T-cell (primary cell): ENCODE measurements at regions not wholly inside any gene's neighbourhood (a gene's known extent, or its start where the extent isn't known, plus 50 kb on each side); places are given as distances from the start of the nearest gene placed in this dataset.

Experiments used
- ATAC-seq, 4 experiments: fragments of 200-7000 bp in 3 of 4; fragments of 150-1000 bp in 1 of 4; cut with Tn5 transposase; replicated peaks in 1 of 4; 1 replicate in 3 of 4; 2 replicates in 1 of 4; pipeline ENCODE4 v1.10.0; 2021; ENCODE audit warnings: moderate library complexity in 3 of 4, mild to moderate bottlenecking in 2 of 4, moderate number of reproducible peaks in 1 of 4
- CTCF ChIA-PET, 2 donors: fragments of 300-600 bp; sonication (Branson Sonifier 250); formaldehyde crosslinking; loops; one replicate each; lab custom pipeline; 2022; ENCODE audit warnings: antibody characterized with exemption in 2 of 2; lab: Charles Lee
- POLR2A ChIA-PET, 2 donors: fragments of 300-600 bp; sonication (Branson Sonifier 250); formaldehyde crosslinking; loops; one replicate each; lab custom pipeline; 2022; ENCODE audit warnings: antibody characterized with exemption in 2 of 2; lab: Charles Lee
- DNase-seq, 35 experiments: peaks; one replicate each; pipeline versions ENCODE4 v3.0.0 to v3.0.0-alpha.2; 2013 to 2023
- H3K27ac ChIP-seq: one replicate; pipeline ENCODE4 v1.5.1; 2013; ENCODE audit warnings: low read length
- H3K27me3 ChIP-seq, 2 experiments: replicated peaks in 1 of 2; 1 replicate in 1 of 2; 2 replicates in 1 of 2; pipeline versions ENCODE4 v1.6.1 to v1.7.0; 2013; ENCODE audit warnings: low read length in 1 of 2, mixed read lengths in 1 of 2; ENCODE audit not compliant: control insufficient read depth in 2 of 2, insufficient read depth in 2 of 2; ENCODE audit errors: extremely low read depth in 1 of 2
- H3K36me3 ChIP-seq, 2 donors: 1 replicate in 1 of 2; 2 replicates in 1 of 2; pipeline versions ENCODE4 v1.6.1 to v1.7.0; 2013; ENCODE audit warnings: low read length in 1 of 2; ENCODE audit not compliant: control insufficient read depth in 2 of 2, insufficient read depth in 1 of 2; ENCODE audit errors: extremely low read depth in 1 of 2
- H3K4me1 ChIP-seq, 2 experiments: 1 replicate in 1 of 2; 2 replicates in 1 of 2; pipeline versions ENCODE4 v1.6.1 to v1.7.0; 2013; ENCODE audit warnings: low read length in 2 of 2, mixed read lengths in 1 of 2; ENCODE audit not compliant: insufficient read depth in 2 of 2, control insufficient read depth in 1 of 2; ENCODE audit errors: extremely low read depth in 1 of 2
- H3K4me3 ChIP-seq, 2 donors: 1 replicate in 1 of 2; 2 replicates in 1 of 2; pipeline versions ENCODE4 v1.5.1 to v1.7.0; 2013; ENCODE audit warnings: mild to moderate bottlenecking in 2 of 2, low read length in 1 of 2, moderate library complexity in 1 of 2; ENCODE audit not compliant: control insufficient read depth in 1 of 2; ENCODE audit errors: extremely low read depth in 1 of 2
- H3K9me3 ChIP-seq: 2 replicates; pipeline ENCODE4 v1.7.0; 2013
- H3K27ac Mint-ChIP-seq, 2 donors: one replicate each; pipeline ENCODE4 v1.8.0; 2020 to 2021; ENCODE audit warnings: mild to moderate bottlenecking in 2 of 2, mixed read lengths in 2 of 2
- H3K27me3 Mint-ChIP-seq, 2 donors: one replicate each; pipeline ENCODE4 v1.8.0; 2021 to 2022; ENCODE audit warnings: mixed read lengths in 2 of 2
- H3K36me3 Mint-ChIP-seq: one replicate; pipeline ENCODE4 v1.8.0; 2021; ENCODE audit warnings: mixed read lengths
- H3K4me1 Mint-ChIP-seq, 3 donors: one replicate each; pipeline ENCODE4 v1.8.0; 2020 to 2022; ENCODE audit warnings: mixed read lengths in 3 of 3, mild to moderate bottlenecking in 1 of 3
- H3K4me3 Mint-ChIP-seq, 3 donors: one replicate each; pipeline ENCODE4 v1.8.0; 2020 to 2022; ENCODE audit warnings: mild to moderate bottlenecking in 3 of 3, mixed read lengths in 3 of 3, moderate library complexity in 3 of 3
- H3K9me3 Mint-ChIP-seq, 3 donors: one replicate each; pipeline ENCODE4 v1.8.0; 2020 to 2022; ENCODE audit warnings: mixed read lengths in 3 of 3
- WGBS: methylation state at CpG from one replicate; pipeline ENCODE4 v1.1.5; 2013; ENCODE audit warnings: missing lambda C conversion rate; ENCODE audit not compliant: insufficient coverage; 5-methylcytosine and 5-hydroxymethylcytosine counted together

DNA sequence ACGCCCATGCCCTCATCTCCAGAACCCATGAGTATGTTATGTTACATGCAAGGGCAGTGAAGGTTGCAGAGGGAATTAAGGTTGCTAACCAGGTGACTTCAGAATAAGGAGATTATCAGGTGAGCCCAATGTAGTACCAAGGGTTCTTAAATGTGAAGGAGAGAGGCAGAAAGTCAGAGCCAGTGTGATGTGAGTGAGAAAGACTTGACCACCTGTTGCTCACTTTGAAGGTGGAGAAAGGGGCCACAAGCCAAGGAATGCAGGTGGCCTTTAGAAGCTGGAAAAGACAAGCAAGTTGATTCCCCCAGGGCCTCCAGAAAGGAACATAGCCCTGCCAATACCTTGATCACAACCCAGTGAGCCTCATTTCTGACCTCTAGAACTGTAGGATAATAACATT is 84.7 kb upstream of the CLDN14 start:
- Mint-ChIP-seq H3K27ac (no peak overlapping the region), H3K4me1 (no peaks in the 10 kb centered on the region), H3K27me3 (peaks cover 24 to 33% of the 10 kb centered on the region in 2 donors), H3K4me3 (no peak overlapping the region), H3K36me3 (no peaks in the 10 kb centered on the region), H3K9me3 (no peaks in the 10 kb centered on the region)
- no peak overlapping the region for H3K27ac ChIP-seq
- no peak for ATAC-seq
- no peak overlapping the region for H3K4me3 ChIP-seq
- H3K36me3 ChIP-seq = no peaks in the 10 kb centered on the region
- no peaks in the 10 kb centered on the region for H3K4me1 ChIP-seq
- H3K9me3 ChIP-seq = no peaks in the 10 kb centered on the region
- ChIA-PET CTCF (no interaction called here), POLR2A (no interaction called here)
- WGBS = no CpG with 5 or more reads among the region's 1 CpG
- peaks cover 0 to 19% of the 10 kb centered on the region in 2 experiments for H3K27me3 ChIP-seq
- no peak for DNase-seq

DNA sequence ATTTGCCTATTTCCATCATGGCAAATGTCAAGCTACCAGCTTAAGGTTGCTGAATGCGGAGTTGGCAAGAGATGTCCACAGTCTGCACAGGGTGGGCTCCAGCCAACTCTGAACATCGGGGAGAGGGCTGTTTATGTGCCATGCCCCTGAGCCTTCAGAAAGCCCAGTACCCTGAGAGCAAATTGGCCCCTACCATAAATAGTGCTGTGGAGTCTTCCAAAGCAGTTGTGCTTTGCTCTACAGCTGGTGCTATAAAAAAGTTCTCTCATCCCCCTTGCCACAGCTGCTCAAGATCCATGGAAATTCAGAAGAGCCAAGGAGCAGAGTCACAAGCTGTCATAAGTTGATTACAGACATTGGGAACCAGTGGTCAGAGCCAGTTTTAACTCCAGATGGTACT is 85.6 kb upstream of the CLDN14 start:
- WGBS = 80% methylated on average over 1 of the region's 2 CpGs
- Histone ChIP-seq H3K36me3 (no peaks in the 10 kb centered on the region), H3K4me1 (no peaks in the 10 kb centered on the region), H3K4me3 (no peak overlapping the region), H3K9me3 (no peaks in the 10 kb centered on the region), H3K27ac (no peak overlapping the region), H3K27me3 (peaks cover 0 to 19% of the 10 kb centered on the region in 2 experiments)
- Mint-ChIP-seq H3K9me3 (no peaks in the 10 kb centered on the region), H3K27ac (no peak overlapping the region), H3K4me3 (no peak overlapping the region), H3K27me3 (peaks cover 32 to 39% of the 10 kb centered on the region in 2 donors), H3K4me1 (no peaks in the 10 kb centered on the region), H3K36me3 (no peaks in the 10 kb centered on the region)
- DNase-seq = no peak
- POLR2A ChIA-PET = no interaction called here
- CTCF ChIA-PET = no interaction called here
- no peak for ATAC-seq

DNA sequence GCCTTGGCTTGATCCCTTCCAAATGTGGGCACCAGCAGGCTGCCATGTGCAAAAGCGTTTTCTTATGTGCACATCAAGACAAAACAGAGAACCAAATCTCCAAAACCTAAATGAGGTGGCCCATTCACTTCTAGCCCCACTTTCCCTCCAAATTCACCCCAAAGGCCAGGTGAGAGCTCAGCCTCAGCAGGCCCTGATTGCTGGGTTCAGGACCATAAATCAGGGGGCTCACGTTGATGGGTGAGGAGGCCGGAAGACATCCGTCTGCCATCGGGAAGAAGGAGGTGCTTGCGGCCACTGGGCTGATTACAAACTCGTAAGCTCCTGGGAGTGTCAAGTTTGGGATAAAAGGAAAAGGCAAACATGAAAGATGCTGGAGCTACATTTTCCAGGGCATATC is 86.7 kb upstream of the CLDN14 start:
- WGBS = 91% methylated on average over 5 of the region's 7 CpGs
- ChIA-PET POLR2A (no interaction called here), CTCF (no interaction called here)
- no peaks in the 10 kb centered on the region for H3K36me3 ChIP-seq
- H3K27me3 Mint-ChIP-seq = peaks cover 28 to 36% of the 10 kb centered on the region in 2 donors
- H3K4me3 ChIP-seq = no peak overlapping the region
- H3K9me3 Mint-ChIP-seq = no peaks in the 10 kb centered on the region
- H3K4me1 ChIP-seq = no peaks in the 10 kb centered on the region
- peaks cover 0 to 15% of the 10 kb centered on the region in 2 experiments for H3K27me3 ChIP-seq
- H3K27ac Mint-ChIP-seq = no peak overlapping the region
- DNase-seq (no peak), ATAC-seq (no peak)
- H3K9me3 ChIP-seq = no peaks in the 10 kb centered on the region
- H3K36me3 Mint-ChIP-seq = no peaks in the 10 kb centered on the region
- H3K27ac ChIP-seq = no peak overlapping the region
- no peak overlapping the region for H3K4me3 Mint-ChIP-seq
- no peaks in the 10 kb centered on the region for H3K4me1 Mint-ChIP-seq

DNA sequence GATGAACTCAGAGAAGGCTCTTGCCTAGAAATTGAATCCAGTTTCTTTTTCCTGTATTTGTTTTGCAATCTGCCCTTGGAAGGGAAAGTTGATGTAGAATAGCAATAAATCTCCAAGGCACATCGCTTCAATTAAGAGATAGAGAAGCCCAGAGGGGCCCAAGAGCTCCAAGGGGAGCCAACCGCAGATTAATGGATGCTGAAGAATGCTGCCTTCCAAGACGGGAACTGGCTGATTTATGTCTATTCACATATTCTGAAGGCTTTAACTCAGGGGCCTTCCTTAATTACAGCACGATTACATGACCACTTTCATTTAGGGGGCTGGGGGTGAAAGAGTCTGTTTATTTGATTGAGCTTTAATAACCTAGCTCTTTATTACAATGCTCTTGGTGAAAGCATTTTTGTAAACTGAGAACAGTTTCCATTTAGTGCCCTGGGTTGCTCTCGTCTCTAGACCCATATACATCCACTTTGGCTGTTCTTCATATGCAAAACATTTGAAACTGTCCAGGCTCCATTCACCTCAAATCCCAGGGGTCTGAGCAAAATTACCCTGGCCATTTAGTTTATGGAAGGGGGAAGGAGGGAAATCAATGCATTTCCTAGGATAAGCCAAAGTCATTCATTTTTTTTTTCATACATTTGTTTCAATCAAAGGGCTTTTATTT is 87.4 kb upstream of the CLDN14 start:
- Mint-ChIP-seq H3K36me3 (no peaks in the 10 kb centered on the region), H3K27me3 (peaks cover 27 to 35% of the 10 kb centered on the region in 2 donors)

DNA sequence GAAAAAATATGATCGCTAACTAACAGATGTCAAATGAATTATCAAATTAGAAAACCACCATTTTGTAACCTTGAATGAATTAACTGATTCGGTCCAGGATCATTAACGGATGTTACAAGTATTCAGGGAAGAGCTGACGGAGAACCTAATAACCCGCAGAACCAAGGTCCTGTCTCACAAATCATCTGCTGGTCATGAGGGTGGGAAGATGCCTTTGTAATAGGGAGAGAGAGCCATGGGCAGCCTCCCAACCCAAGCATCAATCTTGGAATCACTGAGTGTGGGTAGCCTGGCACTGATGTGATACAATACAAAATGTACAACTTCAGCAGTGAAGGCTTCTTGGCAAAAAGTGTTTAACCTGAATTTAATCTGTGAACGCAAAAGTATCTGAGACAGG is 89.6 kb upstream of the CLDN14 start:
- Mint-ChIP-seq H3K27me3 (peaks cover 16 to 24% of the 10 kb centered on the region in 2 donors), H3K36me3 (no peaks in the 10 kb centered on the region), H3K9me3 (no peaks in the 10 kb centered on the region), H3K4me3 (no peak overlapping the region), H3K27ac (no peak overlapping the region), H3K4me1 (no peaks in the 10 kb centered on the region)
- Histone ChIP-seq H3K4me1 (no peaks in the 10 kb centered on the region), H3K9me3 (no peaks in the 10 kb centered on the region), H3K4me3 (no peak overlapping the region), H3K27me3 (peaks cover 0 to 17% of the 10 kb centered on the region in 2 experiments), H3K27ac (no peak overlapping the region), H3K36me3 (no peaks in the 10 kb centered on the region)
- 100% methylated on average over 5 of the region's 6 CpGs for WGBS
- ATAC-seq (no peak), DNase-seq (no peak)
- ChIA-PET POLR2A (no interaction called here), CTCF (no interaction called here)

More for the DNA sequence above, 87.4 kb upstream of the CLDN14 start:
- no peak overlapping the region for H3K27ac Mint-ChIP-seq
- H3K9me3 Mint-ChIP-seq = no peaks in the 10 kb centered on the region
- H3K4me3 Mint-ChIP-seq = no peak overlapping the region
- no peaks in the 10 kb centered on the region for H3K4me1 Mint-ChIP-seq
- no peak for ATAC-seq
- CTCF ChIA-PET = no interaction called here
- Histone ChIP-seq H3K9me3 (no peaks in the 10 kb centered on the region), H3K36me3 (no peaks in the 10 kb centered on the region), H3K27ac (no peak overlapping the region), H3K4me3 (no peak overlapping the region), H3K4me1 (no peaks in the 10 kb centered on the region), H3K27me3 (peaks cover 0 to 17% of the 10 kb centered on the region in 2 experiments)
- POLR2A ChIA-PET = no interaction called here
- WGBS = no CpG with 5 or more reads among the region's 5 CpGs
- no peak for DNase-seq

DNA sequence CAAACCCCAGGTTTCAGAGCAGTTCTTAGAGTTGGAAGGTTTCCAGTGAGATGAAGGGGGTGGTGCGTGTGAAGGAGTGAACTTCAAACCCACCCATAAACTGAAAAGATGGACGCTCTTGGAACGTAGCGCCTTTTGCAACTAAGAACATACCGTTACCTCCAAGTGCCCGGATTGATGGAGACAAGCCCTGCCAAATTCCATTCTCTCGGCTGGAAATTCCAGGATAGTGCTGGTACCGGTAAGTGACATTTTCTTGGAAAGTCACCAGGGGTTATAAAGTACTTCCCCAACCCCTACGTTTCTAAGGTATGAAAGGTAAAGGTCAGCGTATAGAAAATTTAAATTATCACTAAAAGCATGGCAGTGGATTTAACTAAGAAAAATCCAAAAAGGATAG is 91.6 kb upstream of the CLDN14 start:
- H3K27ac Mint-ChIP-seq = no peak overlapping the region
- H3K36me3 Mint-ChIP-seq = no peaks in the 10 kb centered on the region
- DNase-seq (no peak), ATAC-seq (no peak)
- Histone ChIP-seq H3K4me1 (no peaks in the 10 kb centered on the region), H3K27me3 (peaks cover 0 to 14% of the 10 kb centered on the region in 2 experiments), H3K27ac (no peak overlapping the region), H3K9me3 (no peaks in the 10 kb centered on the region), H3K4me3 (no peak overlapping the region), H3K36me3 (no peaks in the 10 kb centered on the region)
- no peaks in the 10 kb centered on the region for H3K4me1 Mint-ChIP-seq
- WGBS = no CpG with 5 or more reads among the region's 10 CpGs
- CTCF ChIA-PET = no interaction called here
- peaks cover 21 to 23% of the 10 kb centered on the region in 2 donors for H3K27me3 Mint-ChIP-seq
- H3K4me3 Mint-ChIP-seq = no peak overlapping the region
- POLR2A ChIA-PET = no interaction called here
- H3K9me3 Mint-ChIP-seq = no peaks in the 10 kb centered on the region

DNA sequence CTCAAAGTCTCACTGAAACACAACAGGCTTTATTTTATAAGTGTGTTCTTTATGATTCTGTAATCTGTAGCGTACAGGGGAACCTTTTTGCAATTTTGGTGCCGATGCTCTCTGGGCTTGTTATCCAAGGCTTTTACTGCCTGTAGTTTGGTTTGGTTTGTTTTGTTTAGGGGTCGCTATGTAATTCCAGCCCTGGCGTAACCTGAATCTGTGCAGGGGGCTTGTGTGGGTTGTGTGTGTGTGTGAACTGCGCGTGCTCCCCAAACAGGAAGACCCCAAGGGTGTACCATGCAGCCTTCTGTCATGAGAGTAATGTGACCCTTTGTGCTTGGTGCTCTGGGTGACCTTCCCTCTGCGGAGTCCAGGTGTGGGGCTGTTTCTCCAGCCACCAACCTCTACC is 92.1 kb upstream of the CLDN14 start:
- CTCF ChIA-PET = no interaction called here
- Mint-ChIP-seq H3K27ac (no peak overlapping the region), H3K36me3 (no peaks in the 10 kb centered on the region), H3K9me3 (no peaks in the 10 kb centered on the region), H3K4me3 (no peak overlapping the region), H3K4me1 (peaks cover 0 to 3% (median 0%) of the 10 kb centered on the region in 3 donors), H3K27me3 (peaks cover 19 to 21% of the 10 kb centered on the region in 2 donors)
- H3K27me3 ChIP-seq = peaks cover 0 to 9% of the 10 kb centered on the region in 2 experiments
- POLR2A ChIA-PET = no interaction called here
- no peaks in the 10 kb centered on the region for H3K36me3 ChIP-seq
- H3K27ac ChIP-seq = no peak overlapping the region
- ATAC-seq (no peak), DNase-seq (no peak)
- H3K9me3 ChIP-seq = no peaks in the 10 kb centered on the region
- 88% methylated on average over 4 of the region's 7 CpGs for WGBS
- no peaks in the 10 kb centered on the region for H3K4me1 ChIP-seq
- H3K4me3 ChIP-seq = no peak overlapping the region
